CD4-positive, alpha-beta T cell treated with Interleukin-6 at 100 ng/mL for 8 hours (primary cell): ENCODE measurements at regions not wholly inside any gene's neighbourhood (a gene's known extent, or its start where the extent isn't known, plus 50 kb on each side); places are given as distances from the start of the nearest gene placed in this dataset.

ENCODE experiments used
- DNase-seq: peaks from one replicate; pipeline ENCODE4 v3.0.0-alpha.2; 2020; ENCODE audit warnings: mixed read lengths, low spot score

DNA sequence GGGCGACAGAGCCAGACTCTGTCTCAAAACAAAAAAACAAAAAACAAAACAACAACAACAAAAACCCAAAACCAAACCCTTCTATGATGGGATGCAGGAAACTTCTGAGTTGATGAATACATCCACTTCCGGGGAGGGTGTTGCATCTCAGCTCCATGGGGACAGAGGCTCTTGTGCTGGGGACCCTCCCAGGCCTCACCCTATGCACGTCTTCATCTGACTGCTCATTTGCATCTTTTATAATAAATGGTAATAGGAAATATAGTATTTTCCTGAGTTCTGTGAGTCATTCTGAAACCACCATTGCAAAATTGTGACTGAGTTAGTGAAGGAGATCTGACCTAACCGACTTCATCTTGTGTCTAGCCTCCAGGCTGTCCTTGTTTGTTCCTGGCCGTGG is 109.5 kb upstream of the SLC28A3 start:
- no peak for DNase-seq

- DNase-seq, result no peak
Measured at GRCh38 chr9:84456527-84456926, 116.0 kb upstream of the SLC28A3 start.

DNA sequence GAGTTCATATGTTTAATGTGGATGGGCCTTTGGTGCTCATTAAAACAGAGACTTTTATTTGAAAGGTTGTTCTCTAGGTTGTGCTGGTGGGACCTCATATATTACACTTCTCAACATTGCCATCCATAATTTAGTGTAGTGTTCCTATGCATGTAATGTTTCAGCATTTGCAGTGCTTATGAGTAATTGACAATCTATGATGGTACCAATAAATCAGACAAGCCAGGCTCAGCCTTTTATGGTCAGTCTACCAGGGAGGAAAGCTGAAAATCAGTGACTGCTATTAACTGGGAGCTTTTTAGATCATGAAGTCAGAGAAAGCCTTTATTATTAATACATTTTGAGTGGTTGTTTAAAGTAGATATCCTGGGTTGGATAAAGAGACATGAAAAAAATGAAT is 120.1 kb upstream of the SLC28A3 start:
- no peak for DNase-seq

- no peak for DNase-seq
Measured at GRCh38 chr9:84463272-84463671, 122.7 kb upstream of the SLC28A3 start.

GRCh38 chr9:84466580-84467285 is 126.2 kb upstream of the SLC28A3 start:
- DNase-seq, result no peak

DNA sequence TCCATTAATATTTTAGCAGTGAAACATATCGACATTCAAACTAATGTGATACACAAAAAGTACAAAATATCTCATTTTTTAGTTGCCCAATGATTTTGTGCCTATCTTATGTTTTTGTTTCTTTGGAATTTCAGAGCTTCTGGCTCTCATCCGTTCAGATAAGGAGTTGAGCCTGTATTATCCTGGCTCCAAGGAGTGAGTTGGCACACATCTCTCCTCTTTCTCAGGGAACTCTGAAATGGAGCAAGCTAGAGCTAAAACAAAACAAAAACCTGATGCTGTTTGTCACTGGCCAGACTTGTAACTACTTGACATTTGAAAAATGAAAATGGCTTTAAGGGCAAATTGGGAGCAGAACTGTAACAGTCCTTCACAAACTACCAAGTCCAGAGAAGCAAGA is 131.3 kb upstream of the SLC28A3 start:
- no peak for DNase-seq

GRCh38 chr9:84478996-84479395 is 138.4 kb upstream of the SLC28A3 start:
- DNase-seq, result no peak

GRCh38 chr9:84480071-84480470 is 139.5 kb upstream of the SLC28A3 start:
- DNase-seq, result no peak

- no peak for DNase-seq
Measured at GRCh38 chr9:84481231-84481630, 140.7 kb upstream of the SLC28A3 start.

DNA sequence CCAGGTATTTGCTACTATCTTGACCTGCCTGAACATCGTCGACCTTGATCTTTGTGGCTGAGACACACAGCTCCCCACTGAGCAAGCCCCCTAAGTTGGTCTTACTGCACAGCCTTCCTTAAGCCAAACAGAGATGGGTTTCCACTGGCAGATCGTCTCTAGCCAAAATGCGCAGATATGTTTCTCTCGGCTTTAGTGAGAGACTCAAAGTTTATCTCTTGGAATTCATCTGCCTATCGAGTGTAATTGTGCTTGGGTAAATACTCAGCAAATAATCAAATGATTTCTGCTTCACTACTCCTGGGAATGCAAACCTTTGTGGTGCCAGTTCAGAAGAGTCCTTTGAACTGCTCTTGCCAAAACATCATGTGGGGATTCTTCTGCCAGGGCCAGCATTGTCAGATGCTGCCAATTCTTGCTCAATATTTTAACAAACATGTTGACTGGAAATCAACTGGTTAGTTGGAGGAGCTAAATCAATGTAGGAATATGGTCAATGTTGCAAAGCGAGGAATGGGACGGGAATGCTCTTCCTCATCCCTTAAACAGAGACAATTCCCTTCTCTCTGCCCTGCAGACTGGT is 141.2 kb upstream of the SLC28A3 start:
- no peak for DNase-seq

DNA sequence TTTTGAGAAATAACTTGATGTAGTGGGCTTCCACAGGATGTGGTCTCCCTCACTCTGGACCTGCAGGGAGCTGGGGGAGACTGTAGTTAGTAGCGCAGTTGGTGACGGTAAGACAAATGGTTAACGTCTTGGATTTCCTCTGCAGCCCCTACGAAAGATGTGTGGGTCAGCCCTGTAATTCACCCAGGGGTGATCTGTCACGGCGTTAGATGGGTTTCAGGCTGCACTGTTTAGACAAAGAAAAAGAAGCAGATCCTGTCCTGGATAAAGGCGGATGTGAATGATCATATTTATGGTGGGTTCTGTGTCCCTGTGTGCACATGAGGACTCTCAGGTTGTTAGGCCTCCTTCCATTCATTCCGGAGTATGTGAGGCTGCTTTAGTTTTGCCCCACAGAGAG is 142.0 kb upstream of the SLC28A3 start:
- DNase-seq, result no peak

GRCh38 chr9:84484172-84484571 is 143.6 kb upstream of the SLC28A3 start:
- no peak for DNase-seq

- no peak for DNase-seq
Measured at GRCh38 chr9:84485539-84485938, 145.0 kb upstream of the SLC28A3 start.

DNA sequence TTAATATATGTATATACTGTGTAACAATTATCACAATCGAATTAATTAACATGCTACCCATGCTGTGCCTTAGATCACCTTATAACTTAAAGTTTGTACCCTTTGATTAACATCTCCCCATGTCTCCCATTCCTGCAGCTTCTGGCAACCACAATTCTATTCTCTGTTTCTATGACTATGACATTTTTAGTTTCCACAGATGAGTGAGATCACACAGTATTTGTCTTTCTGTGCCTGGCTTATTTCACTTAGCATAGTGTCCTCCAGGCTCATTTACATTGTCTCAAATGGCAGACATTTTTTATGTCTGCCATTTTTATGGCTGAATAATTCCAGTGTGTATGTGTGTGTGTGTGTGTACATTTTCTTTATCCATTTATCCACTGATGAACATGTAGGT is 146.1 kb upstream of the SLC28A3 start:
- no peak for DNase-seq

DNA sequence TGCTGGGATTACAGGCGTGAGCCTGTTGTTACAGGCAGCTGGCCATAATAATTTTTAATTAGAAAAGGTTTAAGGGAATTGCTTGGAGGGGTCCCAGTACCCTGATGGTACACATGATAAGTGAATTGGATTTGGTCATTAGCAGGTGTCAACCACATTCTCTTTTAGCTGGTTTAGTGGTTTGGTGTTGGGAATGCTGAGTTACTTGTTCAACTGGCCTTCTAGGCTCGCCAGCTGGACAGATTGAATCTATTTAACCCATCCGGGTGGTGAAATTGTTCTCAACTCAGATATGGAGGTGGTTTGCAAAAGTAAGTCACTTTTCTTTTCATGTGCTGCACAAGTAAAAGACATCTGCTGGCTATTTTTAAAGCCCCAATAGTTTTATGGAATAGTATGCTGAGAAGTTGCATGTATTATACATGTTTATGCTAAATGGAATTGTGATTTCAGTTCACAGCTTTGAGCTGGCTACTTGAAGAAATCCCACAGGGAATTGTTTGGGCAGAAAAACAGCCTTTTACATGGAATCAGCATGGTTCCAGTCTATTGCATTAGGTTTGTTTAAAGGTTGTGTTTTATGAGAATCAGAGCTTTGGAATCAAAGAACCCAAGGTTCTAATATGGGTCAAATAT is 149.8 kb upstream of the SLC28A3 start:
- no peak for DNase-seq

- DNase-seq, result no peak
Measured at GRCh38 chr9:84490842-84491325, 150.3 kb upstream of the SLC28A3 start.

DNA sequence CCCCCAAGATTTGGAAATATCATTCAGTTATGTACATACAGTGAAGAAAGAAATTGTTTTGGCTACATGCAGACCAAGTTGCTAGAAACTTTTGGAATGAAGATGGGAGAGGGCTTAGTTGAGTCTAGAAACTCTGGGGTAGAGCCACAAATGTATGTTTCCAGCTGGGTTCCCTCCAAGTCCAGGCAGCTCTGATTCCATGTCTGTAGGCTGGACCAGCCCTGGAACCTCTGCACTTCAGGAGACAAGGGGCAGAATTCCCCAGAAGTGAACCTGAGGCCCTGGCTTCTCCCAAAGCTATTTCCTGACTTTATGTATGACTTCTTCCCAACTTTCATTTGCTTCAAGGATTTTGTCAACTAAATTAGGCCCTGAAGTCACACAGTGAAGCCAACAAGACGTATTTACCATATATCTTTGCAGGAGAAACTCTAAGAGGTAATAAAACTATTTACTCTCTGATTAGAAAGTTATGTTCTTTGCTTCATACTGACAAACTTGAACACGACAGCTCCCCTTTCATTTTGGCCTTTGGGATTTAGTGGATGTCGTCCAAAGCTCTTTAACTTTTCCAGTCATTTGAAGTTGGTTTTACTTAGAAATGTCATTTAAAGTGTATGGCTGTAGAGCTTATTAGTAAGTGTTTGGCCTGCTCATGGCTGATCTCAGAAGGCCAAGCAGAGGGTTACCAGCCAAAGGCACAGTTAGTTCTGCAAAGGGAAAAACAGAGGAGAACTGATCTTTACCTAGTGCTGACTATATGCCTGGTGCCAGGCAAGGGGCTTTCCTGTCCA is 152.0 kb upstream of the SLC28A3 start:
- DNase-seq, result no peak

- no peak for DNase-seq
Measured at GRCh38 chr9:84493284-84493947, 152.9 kb upstream of the SLC28A3 start.

GRCh38 chr9:84499969-84500582 is 159.5 kb upstream of the SLC28A3 start:
- DNase-seq, result no peak

GRCh38 chr9:84500826-84501225 is 160.3 kb upstream of the SLC28A3 start:
- DNase-seq, result no peak

DNA sequence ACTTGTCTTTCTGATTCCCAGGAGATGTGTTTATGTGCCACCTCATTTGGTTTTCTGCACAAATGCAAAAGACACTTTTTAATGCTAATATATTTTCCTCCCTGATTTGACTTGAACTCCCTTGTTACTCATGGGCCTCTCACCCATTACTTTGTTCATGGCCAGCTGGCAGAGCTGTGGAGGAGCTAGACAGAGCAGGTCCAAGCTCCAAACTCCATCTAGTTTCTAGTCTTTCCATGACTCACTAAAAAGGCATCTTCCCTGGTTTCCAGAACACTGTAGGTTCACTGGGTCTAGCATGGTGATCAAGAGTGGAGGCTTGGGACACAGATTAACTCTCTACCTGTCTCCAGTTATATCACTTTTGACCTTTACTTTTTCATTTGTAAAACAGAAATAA is 161.0 kb upstream of the SLC28A3 start:
- no peak for DNase-seq

- DNase-seq, result no peak
Measured at GRCh38 chr9:84502066-84502465, 161.5 kb upstream of the SLC28A3 start.
